Prostate gland (tissue), 2 donors: ENCODE measurements at regions not wholly inside any gene's neighbourhood (a gene's known extent, or its start where the extent isn't known, plus 50 kb on each side); places are given as distances from the start of the nearest gene placed in this dataset.

Source experiments
- CTCF ChIP-seq, 4 experiments: fragments of 200-600 bp in 2 of 4; fragments of 450-650 bp in 2 of 4; sonication (generic) in 2 of 4; IDR thresholded peaks; 1 replicate in 3 of 4; 2 replicates in 1 of 4; pipeline ENCODE4 v1.5.1; 2016 to 2019; ENCODE audit warnings: antibody characterized with exemption in 4 of 4, mild to moderate bottlenecking in 2 of 4, moderate library complexity in 2 of 4
- POLR2A ChIP-seq: fragments of 450-650 bp; IDR thresholded peaks from one replicate; pipeline ENCODE4 v1.6.1; 2016; ENCODE audit warnings: antibody characterized with exemption, mild to moderate bottlenecking

GRCh38 chr11:95708681-95709080 lies 80.9 kb downstream of the FAM76B start:
- no peak for TF ChIP-seq CTCF (IDR thresholded peaks at IDR 0.05)
- TF ChIP-seq POLR2A = no peak
